ENCODE measurements at regions not wholly inside any gene's neighbourhood (a gene's known extent, or its start where the extent isn't known, plus 50 kb on each side); places are given as distances from the start of the nearest gene placed in this dataset.

DNA sequence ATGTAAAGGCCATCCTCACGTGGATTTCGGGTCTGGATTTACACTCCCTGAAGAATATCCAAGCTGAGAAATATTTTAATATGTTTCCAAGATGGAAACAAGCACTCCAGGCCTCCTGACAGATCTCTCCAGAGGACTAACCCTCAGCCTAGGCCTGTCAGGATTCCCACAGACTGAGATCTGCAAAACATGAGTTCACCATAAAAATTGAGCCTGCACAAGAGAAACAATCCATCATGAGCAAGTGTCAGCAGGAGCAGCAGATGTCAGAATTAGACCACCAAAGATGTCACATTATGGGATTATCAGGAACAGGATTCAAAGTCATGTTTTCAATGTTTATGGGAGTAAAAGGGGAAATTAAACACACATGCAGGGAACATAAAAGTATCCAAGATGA is 191.3 kb downstream of the TFCP2L1 start:
- H3F3A ChIP-seq (ENCODE audit: low read length, unreplicated experiment), result no peaks in the 10 kb centered on the region
- peaks cover 6% of the 10 kb centered on the region; the same call in 1 of the 2 replicates for H3K4me1 ChIP-seq (ENCODE audit: insufficient read depth, low read length)
- H3K79me2 ChIP-seq (ENCODE audit: low read length), result no peaks in the 10 kb centered on the region
- intact Hi-C loops (cut with micrococcal nuclease), result no loop called here
- no peaks in the 10 kb centered on the region for H3K36me3 ChIP-seq (ENCODE audit: low read depth, low read length)
- DNase-seq, result no peak
- no peak for ATAC-seq
- H3K4me3 ChIP-seq (ENCODE audit: low read length), result no peak overlapping the region
- no peaks in the 10 kb centered on the region for H4K20me1 ChIP-seq (ENCODE audit: low read length)
- H3K4me2 ChIP-seq (ENCODE audit: low read length), result no peak overlapping the region
- ChIA-PET POLR2A (ENCODE audit: unreplicated experiment) (interaction anchor here (0.5 kb wide), 1 partner anchor 309 kb away, joined by 4 read pairs; no protein-coding TSS in a partner anchor), CTCF (no interaction called here)
- no peaks in the 10 kb centered on the region for H3K27me3 ChIP-seq (ENCODE audit: low read length)
- H3K9ac ChIP-seq (ENCODE audit: low read length), result no peak overlapping the region
- no TSS peak for BruUV-seq (replicated peaks)
- H3K27ac ChIP-seq (ENCODE audit: low read length), result no peak overlapping the region
- no peaks in the 10 kb centered on the region for H3K9me3 ChIP-seq (ENCODE audit: low read length)
- no peaks in the 10 kb centered on the region for H3K9me2 ChIP-seq (replicated peaks; ENCODE audit: low read length)
- TF ChIP-seq EZH2 (IDR thresholded peaks at IDR 0.05; ENCODE audit: low read length, unreplicated experiment) (no peak), EZH2phosphoT487 (IDR thresholded peaks at IDR 0.05; ENCODE audit: borderline replicate concordance, low read length) (no peak)
- TF ChIP-seq, protein P1, sequence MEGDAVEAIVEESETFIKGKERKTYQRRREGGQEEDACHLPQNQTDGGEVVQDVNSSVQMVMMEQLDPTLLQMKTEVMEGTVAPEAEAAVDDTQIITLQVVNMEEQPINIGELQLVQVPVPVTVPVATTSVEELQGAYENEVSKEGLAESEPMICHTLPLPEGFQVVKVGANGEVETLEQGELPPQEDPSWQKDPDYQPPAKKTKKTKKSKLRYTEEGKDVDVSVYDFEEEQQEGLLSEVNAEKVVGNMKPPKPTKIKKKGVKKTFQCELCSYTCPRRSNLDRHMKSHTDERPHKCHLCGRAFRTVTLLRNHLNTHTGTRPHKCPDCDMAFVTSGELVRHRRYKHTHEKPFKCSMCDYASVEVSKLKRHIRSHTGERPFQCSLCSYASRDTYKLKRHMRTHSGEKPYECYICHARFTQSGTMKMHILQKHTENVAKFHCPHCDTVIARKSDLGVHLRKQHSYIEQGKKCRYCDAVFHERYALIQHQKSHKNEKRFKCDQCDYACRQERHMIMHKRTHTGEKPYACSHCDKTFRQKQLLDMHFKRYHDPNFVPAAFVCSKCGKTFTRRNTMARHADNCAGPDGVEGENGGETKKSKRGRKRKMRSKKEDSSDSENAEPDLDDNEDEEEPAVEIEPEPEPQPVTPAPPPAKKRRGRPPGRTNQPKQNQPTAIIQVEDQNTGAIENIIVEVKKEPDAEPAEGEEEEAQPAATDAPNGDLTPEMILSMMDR (conservative IDR thresholded peaks at IDR 0.05; ENCODE audit: low read depth, low read length), result no peak
- H2AFZ ChIP-seq (ENCODE audit: low read length), result no peak overlapping the region

GRCh38 chr2:121094101-121094500 is 190.9 kb downstream of the TFCP2L1 start:
- POLR2A ChIA-PET (ENCODE audit: unreplicated experiment), result interaction anchor here (0.5 kb wide), 1 partner anchor 308 kb away, joined by 4 read pairs; no protein-coding TSS in a partner anchor
- intact Hi-C loops (cut with micrococcal nuclease), result no loop called here
- Histone ChIP-seq H3K9ac (ENCODE audit: low read length) (no peak overlapping the region), H3K4me2 (ENCODE audit: low read length) (no peak overlapping the region), H2AFZ (ENCODE audit: low read length) (no peak overlapping the region), H3F3A (ENCODE audit: low read length, unreplicated experiment) (no peaks in the 10 kb centered on the region), H3K4me1 (ENCODE audit: insufficient read depth, low read length) (peaks cover 6% of the 10 kb centered on the region; the same call in 1 of the 2 replicates), H3K27ac (ENCODE audit: low read length) (no peak overlapping the region), H4K20me1 (ENCODE audit: low read length) (no peaks in the 10 kb centered on the region), H3K9me2 (replicated peaks; ENCODE audit: low read length) (no peaks in the 10 kb centered on the region), H3K79me2 (ENCODE audit: low read length) (no peaks in the 10 kb centered on the region), H3K9me3 (ENCODE audit: low read length) (no peaks in the 10 kb centered on the region), H3K36me3 (ENCODE audit: low read depth, low read length) (no peaks in the 10 kb centered on the region), H3K27me3 (ENCODE audit: low read length) (no peaks in the 10 kb centered on the region), H3K4me3 (ENCODE audit: low read length) (no peak overlapping the region)
- no peak for TF ChIP-seq EZH2 (IDR thresholded peaks at IDR 0.05; ENCODE audit: low read length, unreplicated experiment)
- no peak for TF ChIP-seq EZH2phosphoT487 (IDR thresholded peaks at IDR 0.05; ENCODE audit: borderline replicate concordance, low read length)
- TF ChIP-seq, protein P1 (conservative IDR thresholded peaks at IDR 0.05; ENCODE audit: low read depth, low read length), result no peak
- no TSS peak for BruUV-seq (replicated peaks)
- ATAC-seq (no peak), DNase-seq (no peak)
- CTCF ChIA-PET, result no interaction called here

GRCh38 chr2:121094845-121095244 is 190.2 kb downstream of the TFCP2L1 start:
- Histone ChIP-seq H3K9me2 (replicated peaks; ENCODE audit: low read length) (no peaks in the 10 kb centered on the region), H3K27ac (ENCODE audit: low read length) (no peak overlapping the region), H3K4me3 (ENCODE audit: low read length) (no peak overlapping the region), H3K9me3 (ENCODE audit: low read length) (no peaks in the 10 kb centered on the region), H3K4me2 (ENCODE audit: low read length) (peak overlapping the region; percentile 42), H3K79me2 (ENCODE audit: low read length) (no peaks in the 10 kb centered on the region), H3K27me3 (ENCODE audit: low read length) (no peaks in the 10 kb centered on the region), H3K36me3 (ENCODE audit: low read depth, low read length) (no peaks in the 10 kb centered on the region), H2AFZ (ENCODE audit: low read length) (peak overlapping the region; percentile 65; the same call in 1 of the 2 replicates), H4K20me1 (ENCODE audit: low read length) (no peaks in the 10 kb centered on the region), H3K9ac (ENCODE audit: low read length) (no peak overlapping the region), H3F3A (ENCODE audit: low read length, unreplicated experiment) (no peaks in the 10 kb centered on the region), H3K4me1 (ENCODE audit: insufficient read depth, low read length) (peaks cover 6% of the 10 kb centered on the region; the same call in 1 of the 2 replicates)
- ChIA-PET CTCF (interaction anchor here (0.5 to 2.2 kb wide), 5 partner anchors 9 to 782 kb away, joined by 3 to 29 read pairs (median 5); no protein-coding TSS in a partner anchor), POLR2A (ENCODE audit: unreplicated experiment) (interaction anchor here (0.7 kb wide), 1 partner anchor 261 kb away, joined by 7 read pairs; no protein-coding TSS in a partner anchor)
- ATAC-seq (0 out of 2 replicates have a peak, but pooled peaks have one; percentile 33), DNase-seq (peak; percentile 25)
- no peak for TF ChIP-seq EZH2phosphoT487 (IDR thresholded peaks at IDR 0.05; ENCODE audit: borderline replicate concordance, low read length)
- TF ChIP-seq EZH2 (IDR thresholded peaks at IDR 0.05; ENCODE audit: low read length, unreplicated experiment), result no peak
- TF ChIP-seq, protein P1 (conservative IDR thresholded peaks at IDR 0.05; ENCODE audit: low read depth, low read length), result no peak
- intact Hi-C loops (cut with micrococcal nuclease), result loop anchor here (1.0 kb wide), 1 partner anchor 261 kb away; no protein-coding TSS in a partner anchor
- BruUV-seq (replicated peaks), result no TSS peak

All from PC-3 (cell line).